ENCODE measurements at regions not wholly inside any gene's neighbourhood (a gene's known extent, or its start where the extent isn't known, plus 50 kb on each side); places are given as distances from the start of the nearest gene placed in this dataset.

- no peak for DNase-seq
These were observed 173.9 kb upstream of the ZNF462 start for GRCh38 chr9:106689089-106689488.

DNA sequence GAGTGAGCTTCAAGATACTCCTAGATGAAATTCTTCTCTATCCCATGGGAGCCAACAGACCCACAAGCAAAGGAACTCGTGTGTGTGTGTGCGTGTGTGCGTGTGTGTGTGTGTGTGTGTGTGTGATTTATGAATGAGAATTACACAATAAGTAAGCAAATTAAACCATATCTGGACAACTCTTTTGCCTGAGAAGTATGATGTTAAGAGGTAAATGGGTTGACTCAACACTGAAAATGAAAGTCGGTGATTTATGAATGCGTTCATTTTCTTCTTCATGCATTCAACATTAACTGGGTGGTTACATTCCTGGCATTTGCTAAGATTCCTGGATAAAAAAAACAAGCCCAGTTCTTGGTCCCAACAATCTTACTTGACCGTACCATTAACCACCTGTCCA is 171.3 kb upstream of the ZNF462 start:
- no peak for DNase-seq

DNA sequence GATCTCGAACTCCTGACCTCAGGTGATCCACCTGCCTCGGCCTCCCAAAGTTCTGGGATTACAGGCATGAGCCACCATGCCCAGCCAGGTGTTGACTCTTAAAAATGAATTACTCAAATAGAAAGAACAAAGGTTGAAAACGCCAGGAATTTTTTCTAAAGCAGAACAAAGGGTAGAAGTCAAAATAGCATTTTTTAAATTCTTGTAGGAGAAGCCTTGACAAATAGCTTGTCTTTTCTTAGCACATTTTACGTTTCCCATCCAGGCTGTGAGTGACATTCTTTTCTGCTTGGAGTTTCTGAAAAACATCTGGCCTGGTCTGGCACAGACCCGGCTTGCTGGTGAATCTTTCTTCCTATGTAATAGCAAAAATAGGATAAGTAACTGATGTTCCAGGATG is 169.4 kb upstream of the ZNF462 start:
- no peak for DNase-seq

DNA sequence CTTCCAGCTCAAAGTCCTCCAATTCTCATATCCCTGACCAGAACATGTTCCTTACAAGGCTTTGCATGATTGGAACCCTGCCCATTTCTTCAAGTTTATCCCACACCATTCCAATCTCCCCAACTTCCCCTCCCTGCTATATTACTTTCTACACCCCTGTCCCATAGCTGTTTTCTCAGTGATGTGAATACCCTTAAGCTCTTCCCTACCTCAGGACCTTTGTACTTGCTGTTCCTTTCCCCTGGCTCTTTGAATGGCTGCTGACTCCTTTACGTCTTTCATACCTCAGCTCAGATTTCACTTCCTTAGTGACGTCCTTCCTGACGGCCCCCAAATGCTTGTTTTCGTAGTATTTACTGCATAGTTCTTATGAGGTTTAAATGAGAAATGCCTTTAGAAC is 166.2 kb upstream of the ZNF462 start:
- DNase-seq = no peak

- no peak for DNase-seq
These were observed 165.6 kb upstream of the ZNF462 start for GRCh38 chr9:106697390-106697749.

GRCh38 chr9:106697750-106698502 is 165.0 kb upstream of the ZNF462 start:
- peak; percentile 80 for DNase-seq

DNA sequence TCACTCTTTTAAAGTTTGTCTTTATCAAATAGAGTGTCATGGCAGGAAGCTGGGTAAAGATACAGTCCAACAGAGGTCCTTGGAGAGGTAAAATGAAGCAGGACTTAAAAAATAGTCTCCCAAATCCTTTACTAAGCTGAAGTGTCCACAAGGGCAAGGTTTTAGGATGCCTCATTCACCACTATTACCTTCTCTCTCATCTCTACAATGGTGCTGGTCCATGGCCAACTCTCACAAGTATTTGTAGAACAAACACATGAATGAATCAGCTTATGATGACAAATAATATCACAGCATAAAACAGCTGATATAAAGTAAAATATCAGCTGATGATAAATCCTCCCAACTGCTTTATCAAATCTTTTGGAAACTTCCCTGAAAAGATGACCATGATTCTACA is 162.3 kb upstream of the ZNF462 start:
- no peak for DNase-seq

DNA sequence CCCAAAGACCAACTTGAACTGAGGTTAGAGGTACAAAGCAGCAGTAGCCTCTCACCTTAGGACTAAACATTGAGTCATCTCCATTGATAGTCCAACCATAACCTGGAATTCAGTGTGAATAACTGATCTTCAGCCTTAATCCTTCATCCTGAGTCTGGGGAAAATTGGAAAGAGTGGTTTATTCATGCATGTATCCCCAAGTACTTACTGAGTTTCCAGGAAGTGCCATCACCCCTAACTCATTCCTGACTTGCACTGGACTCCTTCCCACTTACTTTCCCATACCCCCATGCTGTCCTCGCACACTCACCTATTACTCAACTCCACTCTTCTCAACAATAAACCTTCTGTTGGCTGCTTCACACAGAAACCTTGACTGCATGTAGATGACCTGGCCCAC is 161.4 kb upstream of the ZNF462 start:
- DNase-seq = no peak

DNA sequence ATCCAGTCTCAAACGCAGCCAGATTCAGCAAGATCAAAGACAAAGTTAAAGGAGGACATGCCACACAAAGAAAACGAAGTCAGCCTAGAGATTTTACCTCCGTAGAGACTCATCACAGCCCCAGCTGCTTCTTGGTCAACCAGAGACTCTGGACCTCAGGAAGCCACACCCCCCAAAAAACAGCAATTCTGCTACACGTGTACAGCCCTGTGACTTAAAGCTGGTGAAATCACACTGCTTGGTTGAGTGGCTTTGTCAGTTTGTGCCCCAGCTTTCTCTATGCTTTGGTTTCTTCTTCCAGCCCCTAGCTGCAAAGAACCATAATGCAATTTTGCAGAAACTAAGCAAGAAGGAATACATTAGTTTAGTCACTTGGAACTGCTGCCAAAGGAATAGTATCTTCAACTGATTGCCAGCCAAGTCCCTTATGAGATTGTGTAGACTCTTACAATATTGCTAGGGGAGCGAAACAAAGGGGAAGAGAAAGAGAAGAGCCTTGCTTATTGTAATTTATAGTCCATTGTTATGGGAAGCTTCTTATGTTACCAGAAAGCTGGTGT is 158.8 kb upstream of the ZNF462 start:
- no peak for DNase-seq

GRCh38 chr9:106707291-106707690 is 155.7 kb upstream of the ZNF462 start:
- no peak for DNase-seq

GRCh38 chr9:106707738-106708474 is 155.1 kb upstream of the ZNF462 start:
- no peak for DNase-seq

DNA sequence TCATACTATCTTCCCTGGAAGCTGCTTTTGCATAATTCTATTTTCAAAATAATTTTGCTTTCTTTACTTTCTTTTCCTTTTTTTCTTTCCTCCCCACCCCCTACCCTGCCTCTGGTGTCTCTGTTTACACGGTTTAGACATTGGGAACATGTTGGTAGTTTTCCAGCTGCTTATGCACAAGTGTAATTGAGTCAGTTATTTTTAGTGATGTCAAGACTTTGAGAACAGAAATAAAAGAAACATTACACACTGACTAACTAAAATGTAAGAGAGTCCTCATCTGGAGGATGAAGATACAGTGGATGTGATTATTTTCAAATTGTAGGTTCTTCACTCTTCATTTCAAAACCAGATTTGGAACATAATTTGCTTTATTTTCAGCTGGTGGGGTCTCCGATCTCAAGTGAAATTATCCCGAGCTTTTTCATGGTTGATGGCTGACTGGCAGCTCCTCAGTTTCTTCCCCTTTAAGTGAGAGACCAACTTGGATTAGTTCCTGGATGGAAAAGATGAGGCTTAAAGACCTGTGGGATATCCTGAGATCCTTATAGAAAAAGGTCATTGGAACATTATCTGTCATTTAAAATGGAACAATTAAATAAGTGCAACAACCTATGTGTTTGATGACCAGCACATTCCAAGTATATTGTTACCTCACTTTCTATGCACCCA is 154.4 kb upstream of the ZNF462 start:
- no peak for DNase-seq

DNA sequence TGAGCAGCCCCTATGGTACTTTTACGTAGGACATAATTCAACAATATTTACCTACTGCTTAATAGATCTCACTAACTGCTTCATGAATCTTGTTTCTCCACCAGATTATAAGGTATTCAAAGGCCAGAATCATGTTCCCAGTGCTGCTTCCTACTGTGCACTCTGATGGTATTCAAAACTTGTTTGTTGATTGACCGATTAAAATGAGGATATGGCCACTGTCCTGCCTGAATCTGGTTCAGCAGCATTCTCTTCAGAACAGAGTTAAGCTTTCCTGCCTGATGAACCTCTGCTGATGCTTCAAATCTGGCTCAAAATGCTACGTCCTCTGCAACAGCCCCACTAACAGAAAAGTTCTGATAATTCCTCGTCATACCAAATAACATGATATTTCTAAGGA is 150.7 kb upstream of the ZNF462 start:
- no peak for DNase-seq

DNA sequence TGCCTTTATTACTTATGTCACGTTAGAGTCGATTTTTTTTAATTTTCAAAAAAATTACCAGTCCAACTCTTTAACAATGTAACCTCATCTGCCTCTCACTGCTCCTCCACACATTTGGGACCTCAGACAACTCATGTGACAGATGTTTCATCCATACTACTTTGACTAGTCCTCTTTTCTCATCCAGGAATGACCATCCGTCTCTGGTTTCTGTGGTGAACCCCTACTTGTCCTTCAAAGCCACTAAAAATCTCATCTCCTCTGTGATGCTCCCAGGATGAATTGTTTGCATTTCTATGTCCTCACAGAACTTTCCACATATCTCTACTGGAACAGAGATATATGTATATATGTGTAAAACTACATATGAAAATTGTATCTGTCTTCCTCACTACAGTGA is 149.8 kb upstream of the ZNF462 start:
- no peak for DNase-seq

DNA sequence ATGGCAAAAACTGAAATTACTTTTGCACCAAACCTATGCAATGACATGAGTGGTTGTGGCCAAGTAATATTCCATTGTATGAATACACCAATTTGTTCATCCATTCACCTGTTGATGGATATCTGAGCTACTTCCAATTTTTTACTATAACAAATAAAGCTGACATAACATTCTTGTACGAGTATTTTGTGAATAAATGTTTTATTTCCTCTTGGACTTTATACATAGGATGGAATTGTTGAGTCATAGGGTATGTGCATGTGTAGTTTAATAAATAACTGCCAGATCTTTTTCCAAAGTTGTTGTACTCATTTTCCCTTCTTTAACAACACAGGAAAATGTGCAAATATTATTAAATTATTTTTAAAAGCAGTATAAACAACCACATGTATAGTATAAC is 146.1 kb upstream of the ZNF462 start:
- DNase-seq = no peak

DNA sequence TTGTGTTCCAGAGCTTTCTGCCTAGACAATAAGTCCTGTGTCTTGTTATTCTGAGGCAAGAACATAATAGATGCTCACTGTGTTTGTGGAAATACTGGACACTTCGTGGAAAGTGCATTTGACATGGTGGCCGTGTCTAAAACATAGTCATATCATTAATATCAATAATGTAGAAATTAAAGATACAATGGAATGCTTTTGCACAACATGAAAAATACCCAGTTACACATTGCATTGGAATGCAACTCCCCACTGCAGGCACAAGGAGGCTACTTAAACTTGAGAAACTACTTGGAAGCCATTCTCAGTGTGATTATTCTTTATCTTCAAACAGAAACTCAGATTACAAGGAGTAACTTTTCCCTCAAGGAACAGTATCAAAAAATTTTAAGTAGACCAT is 145.3 kb upstream of the ZNF462 start:
- no peak for DNase-seq

DNA sequence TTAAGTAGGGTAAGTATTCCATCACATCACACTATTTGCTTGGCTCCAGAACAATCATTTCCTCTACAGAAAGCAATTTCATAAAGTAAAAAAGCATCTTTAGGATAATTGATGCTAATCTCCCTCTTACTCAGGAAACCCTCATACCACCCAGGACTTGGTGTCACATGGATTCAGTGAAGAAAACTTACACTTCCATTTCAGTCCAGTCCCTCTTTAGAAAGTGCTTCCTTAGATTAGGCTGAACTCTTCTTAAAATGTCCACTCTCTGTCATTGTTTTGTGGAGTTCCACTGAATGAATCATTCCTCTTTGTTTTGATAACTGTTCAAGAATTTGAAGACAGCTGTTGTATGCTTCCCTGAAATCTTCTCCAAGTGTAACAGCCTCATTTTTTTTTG is 144.0 kb upstream of the ZNF462 start:
- DNase-seq = no peak

DNA sequence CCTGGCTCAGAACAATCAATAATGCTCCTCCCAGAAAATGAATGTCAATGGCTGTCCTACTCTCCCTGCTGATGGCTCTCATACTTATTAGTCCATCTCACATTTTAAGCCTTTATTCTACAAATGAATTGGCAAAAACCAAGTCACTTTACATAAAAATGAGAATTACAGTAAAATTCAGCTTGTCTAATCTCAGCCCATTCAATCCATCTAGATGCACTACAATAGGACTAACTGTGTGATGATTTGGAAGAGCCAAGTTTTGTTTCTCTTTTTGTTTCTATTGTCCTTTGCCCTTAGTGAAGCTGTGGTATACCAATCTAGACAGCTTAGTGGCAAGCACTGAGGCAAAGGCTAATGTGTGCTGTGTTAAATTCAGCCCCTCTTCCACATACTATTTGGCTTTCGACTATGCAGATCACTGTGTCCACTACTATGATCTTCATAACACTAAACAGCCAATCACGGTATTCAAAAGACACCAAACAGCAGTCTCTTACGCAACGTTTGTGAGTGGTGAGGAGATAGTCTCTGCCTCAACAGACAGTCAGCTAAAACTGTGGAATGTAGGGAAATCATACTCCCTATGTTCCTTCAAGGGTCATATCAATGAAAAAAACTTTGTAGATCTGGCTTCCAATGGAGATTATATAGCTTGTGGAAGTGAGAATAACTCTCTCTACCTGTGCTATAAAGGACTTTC is 140.8 kb upstream of the ZNF462 start:
- no peak for DNase-seq

DNA sequence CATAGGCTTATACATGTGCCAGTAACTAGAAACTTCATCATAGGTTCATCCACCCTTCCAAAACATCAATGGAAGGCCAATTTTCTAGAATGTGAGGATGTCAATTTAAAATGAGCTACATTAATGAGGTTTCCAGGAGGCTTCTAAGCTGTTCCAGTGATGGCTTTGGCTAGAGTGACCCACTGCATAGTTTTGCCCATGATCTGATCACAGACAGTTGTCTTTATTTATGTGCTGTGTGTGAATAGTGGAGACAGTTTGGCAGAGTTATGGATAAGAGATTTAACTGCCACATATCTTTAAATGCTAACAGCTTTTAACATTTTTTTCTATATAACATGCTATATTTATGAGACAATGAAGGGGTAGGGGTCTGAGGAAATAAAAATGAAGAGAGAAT is 139.0 kb upstream of the ZNF462 start:
- no peak for DNase-seq

DNA sequence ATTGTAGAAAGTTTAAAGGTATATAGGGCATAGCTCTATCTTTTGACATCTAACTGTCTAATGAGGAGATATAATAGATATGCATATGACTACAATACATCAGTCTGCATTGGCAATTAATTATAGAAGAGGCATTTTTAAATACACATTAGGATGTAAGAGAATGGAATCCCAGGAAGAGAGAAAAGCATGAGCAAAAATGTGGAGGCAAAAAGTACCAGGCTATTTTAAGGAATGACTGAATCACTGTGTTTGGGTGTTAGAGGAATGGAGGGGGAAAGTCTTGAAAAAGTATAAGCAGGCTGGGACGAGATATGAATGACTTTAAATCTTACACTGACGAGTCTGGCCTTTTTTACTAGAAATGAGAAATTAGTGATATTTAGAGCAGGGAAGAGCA is 138.4 kb upstream of the ZNF462 start:
- DNase-seq = no peak

- no peak for DNase-seq
These were observed 136.7 kb upstream of the ZNF462 start for GRCh38 chr9:106726070-106726815.

- no peak for DNase-seq
These were observed 135.0 kb upstream of the ZNF462 start for GRCh38 chr9:106727969-106728368.

DNA sequence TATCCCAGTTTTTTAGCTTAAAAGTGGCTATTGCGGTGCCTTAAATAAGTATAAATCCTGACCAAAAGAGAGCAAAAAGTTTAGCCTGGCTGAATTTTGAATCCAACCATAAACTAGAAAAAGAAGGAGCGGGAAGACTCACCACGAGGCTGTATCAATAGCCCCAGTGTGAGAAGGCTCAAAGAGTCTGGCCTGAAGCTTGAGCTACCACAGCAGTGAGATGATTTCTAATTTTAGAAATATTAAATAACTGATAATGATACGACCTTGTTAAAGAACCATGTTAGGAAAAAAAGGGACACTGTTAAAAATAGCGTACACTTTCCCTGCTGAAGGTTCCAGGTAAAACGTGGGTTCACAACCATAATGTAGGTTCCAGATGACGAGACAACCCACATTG is 134.1 kb upstream of the ZNF462 start:
- no peak for DNase-seq

All from NCI-H748 treated with DMSO at 0.1 percent for 48 hours (cell line).